ENCODE measurements at regions not wholly inside any gene's neighbourhood (a gene's known extent, or its start where the extent isn't known, plus 50 kb on each side); places are given as distances from the start of the nearest gene placed in this dataset.
"Not testable (repeated sequence)": the region's sequence is repeated elsewhere in the genome, so short reads cannot be mapped to it uniquely, and the experiment has no call there.

DNA sequence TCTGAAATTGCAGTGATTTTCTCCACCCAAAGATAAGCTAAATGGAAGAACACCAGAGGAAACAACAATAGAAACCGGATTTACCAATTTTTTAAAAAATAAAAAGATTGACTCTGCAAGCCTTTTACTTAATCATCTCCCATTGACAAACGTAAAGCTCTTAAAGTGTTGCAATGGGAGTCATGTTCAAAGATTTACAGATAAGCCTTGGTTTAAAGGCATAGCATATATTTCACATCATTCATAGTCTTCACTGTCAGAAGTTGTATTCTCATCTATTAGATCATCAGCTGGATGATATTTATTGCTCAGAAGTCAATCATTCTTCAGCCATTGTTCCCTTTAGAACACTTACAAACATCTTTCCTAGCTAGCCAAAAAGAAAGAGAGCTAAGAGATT, 397.6 kb downstream of the GBE1 start:
- DNase-seq: no peak

DNA sequence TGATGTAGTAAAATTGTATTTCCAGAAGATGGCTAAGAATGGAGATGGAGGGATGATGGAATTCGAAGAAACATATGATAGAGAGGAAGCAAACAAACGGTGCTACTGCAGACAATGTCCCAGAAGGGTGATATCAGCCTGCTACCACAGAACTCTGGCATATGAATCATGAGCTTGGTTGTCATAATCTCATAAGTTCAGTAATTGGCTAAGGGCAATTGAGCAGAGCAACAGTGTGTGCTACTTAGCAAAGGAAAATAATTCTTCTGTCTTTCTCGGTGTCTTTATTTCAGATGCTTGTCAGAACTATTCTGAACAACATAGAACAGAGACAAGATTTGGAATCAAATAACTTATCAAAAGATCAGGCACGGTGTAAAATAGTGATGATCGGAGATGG, 407.3 kb downstream of the GBE1 start:
- DNase-seq: no peak

DNA sequence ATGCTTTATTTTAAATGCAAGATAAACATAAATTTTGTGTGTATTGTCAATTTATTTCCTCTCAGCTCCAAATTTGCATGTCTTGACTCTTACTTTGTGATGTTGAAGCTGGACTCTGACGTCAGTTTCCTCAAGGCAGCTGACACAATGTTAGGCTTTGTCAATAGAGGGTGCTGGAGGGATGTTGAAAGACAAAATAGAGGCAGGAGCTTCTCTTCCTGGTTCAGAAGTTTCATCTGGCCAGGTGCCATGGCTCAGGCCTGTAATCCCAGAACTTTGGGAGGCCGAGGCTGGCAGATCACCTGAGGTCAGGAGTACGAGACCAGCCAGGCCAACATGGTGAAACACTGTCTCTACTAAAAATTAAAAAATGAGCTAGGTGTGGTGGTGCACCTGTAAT, 408.6 kb downstream of the GBE1 start:
- DNase-seq: peak; percentile 69

DNA sequence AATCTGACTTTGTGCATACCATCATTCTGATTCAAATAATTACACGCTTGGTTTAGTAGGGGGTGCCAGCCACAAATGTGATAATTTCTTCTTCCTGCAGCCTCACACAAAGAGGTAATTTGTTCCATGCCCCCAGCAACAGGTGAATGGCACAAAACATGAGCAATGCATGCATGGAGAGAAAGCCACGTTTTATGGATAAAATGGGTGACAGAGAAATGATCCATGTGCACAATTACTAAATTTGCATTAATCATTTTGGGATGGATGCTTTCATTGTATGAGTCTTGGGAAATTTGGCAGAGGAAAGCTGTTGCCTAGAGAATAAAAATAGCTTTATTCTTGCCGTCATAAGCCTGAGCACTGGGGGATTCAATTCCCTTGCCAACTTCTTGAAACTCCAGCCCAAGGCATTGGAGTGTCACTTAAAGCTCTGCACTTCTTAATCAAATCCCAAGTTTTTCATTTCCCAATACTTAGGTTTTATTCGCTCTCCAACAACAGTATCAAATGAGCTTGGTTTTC, 411.6 kb downstream of the GBE1 start:
- no peak for DNase-seq

DNA sequence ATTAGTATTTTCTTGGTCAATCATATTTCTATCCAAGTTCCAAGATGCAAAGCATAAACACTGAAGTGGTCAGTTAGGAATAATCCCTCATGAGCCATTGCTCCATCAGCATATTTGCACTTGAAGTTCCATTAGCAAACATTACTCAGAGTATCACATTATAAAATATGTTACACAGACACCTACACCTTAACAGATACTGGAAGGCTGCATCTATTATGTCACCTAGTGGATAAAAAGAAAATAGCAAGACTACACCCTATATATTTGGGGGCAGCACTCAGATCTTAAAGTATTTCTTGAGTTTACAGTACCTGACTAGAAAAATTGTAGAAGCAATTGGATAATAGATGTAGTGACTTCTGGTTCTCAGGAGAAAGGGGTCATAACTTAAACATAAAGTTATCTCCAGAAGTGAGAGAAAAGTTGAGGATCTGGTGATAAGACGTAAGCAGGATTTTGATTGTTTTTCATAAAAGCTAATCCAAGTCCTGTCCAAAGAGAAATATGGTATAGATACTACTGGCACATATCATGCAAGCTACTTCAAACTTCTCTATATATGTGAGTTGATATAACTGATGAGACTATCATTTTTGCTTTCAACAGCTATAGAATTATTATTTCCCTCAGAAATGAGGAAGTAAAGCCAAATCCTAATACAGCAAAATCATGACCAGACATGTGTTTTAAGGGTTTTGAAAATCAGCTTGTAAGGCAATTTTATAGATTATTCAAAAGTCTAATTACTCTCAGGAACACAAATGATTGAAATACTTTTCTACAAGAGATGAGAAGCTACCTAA, 422.2 kb downstream of the GBE1 start:
- peak; percentile 61 for DNase-seq

DNA sequence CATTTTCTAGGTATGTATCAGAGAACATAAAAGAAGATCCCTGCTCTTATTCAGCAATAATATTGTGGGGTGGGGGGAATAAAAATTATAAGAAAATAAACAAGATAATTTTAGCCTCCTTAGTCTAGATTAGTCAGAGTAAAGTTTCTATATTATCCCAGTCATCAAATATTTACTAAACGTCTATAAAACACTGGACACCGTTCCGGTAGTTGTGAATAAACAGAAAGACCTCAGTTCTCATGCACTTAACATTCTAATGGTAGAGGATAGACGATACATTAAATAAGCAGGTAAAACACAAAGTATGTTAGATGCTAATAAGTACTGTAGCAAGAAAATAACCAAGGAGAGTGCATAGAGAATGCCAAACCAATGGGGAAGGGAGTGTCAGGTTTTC, 425.0 kb downstream of the GBE1 start:
- DNase-seq: no peak

DNA sequence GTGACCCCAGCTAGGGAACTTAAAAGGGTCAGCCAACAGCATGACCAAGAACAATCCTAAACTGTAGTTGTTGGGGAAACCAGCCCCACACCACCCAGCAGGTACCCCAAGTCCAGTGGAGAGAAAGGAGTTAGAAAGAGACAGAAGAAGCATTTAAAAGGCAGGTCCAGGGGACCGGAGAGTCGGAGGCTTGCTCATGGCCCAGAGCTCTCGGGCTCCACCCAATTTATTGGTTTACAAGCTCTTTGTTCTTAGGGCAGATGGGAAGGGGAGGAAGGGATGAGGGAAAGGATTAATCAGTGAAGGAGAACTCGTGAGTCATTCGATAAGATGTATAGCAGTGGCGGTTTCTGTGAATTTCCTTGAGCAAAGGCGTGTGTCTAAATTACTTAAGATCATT, 431.6 kb downstream of the GBE1 start:
- DNase-seq: not testable (repeated sequence)

DNA sequence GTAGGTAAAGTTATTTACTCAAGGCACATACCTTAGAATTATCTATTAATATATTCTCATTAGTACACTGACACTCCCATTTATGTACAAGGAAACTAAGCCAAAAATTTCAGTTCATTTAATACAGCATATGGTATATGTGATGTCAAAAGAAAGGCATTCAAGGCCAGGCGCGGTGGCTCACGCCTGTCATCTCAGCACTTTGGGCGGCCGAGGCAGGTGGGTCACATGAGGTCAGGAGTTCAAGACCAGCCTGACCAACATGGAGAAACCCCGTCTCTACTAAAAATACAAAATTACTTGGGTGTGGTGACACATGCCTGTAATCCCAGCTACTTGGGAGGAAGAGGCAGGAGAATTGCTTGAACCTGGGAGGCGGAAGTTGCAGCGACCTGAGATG, 435.2 kb downstream of the GBE1 start:
- DNase-seq: no peak

DNA sequence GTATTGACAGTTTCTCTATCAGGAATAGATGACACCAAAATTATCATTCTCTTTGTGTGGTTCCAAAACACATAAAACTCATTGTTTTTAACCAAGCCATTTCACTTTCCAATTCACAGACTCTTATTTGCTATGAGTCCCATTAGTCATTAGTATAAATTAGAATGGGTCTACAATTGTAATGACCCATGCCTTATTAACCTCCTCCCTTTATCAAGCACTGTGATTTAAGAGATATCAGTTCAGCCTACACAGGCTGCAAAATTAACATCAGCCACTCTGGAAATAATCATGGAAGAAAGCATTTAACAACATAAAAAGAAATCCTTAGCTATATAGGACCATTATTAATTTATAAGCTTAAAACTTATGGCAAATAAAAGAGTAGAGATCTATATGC, 440.6 kb downstream of the GBE1 start:
- DNase-seq: no peak

DNA sequence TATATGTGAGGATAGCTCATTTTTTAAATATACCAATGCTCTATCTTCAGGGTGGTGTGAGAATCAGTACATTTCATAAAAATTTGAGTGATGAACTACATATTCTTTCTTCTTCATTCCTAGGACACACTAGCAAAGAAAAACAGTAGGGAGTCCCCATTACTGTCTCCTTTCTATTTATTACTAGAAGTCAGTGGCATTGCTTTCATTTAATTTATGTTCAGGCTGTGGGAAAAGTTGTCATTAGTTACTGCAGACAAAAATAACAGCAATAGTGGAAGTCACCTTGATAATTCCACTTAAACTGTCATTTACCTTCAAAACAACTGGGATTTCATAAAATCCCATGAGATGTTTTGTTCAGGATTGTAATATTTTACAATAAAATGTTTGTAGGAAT, 446.4 kb downstream of the GBE1 start:
- no peak for DNase-seq

DNA sequence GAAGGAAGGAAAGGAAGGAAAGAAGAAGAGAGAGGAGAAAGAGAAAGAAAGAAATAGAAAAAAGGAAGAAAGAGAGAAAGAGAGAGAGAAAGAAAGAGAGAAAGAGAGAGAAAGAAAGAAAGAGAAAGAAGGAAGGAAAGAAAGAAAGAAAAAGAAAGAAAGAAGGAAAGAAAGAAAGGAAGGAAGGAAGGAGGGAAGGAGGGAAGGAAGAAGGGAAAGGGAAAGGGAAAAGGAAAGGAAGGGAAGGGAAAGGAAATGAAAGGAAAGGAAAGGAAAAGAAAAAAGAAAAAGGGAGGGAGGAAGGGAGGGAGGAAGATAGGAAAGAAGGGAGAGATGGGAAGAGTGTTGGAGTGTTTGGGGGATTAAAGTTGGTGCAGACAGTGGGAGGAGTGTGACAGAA, 450.1 kb downstream of the GBE1 start:
- DNase-seq: no peak

DNA sequence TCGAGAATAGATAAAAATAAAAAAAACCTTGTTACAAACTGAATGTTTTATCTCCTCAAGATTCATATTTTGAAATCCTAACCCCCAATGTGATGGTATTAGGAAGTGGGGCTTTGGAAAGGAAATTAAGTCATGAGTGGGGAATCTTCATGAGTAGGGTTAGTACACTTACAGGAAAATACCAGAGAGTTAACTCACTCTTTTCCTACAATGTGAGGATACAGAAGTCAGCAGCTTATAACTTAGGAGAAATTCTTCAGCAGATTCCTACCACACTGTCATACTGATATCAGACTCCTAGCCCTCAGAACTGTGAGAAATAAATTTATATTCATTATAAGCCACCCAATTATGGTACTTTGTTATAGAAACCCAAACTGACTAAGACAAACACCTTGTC, 453.1 kb downstream of the GBE1 start:
- DNase-seq: no peak

DNA sequence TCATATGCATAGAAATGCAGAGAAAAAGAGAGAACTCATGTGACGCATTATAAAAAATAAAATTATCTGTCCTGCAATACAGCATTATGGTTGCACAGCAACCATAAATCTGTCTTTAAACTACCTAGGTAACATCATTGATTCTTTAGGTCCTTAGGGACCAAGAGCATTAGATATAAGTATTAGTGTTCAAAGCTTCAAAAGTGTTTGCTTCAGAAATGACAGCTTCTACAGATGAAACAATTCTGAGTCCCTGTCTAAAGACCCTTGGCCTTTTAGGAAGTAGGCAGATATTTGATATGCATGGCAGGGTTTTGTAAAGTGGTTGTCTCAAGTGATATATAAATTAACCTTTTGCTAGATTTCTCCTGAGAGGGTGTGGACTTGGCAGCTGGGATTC, 454.2 kb downstream of the GBE1 start:
- no peak for DNase-seq

DNA sequence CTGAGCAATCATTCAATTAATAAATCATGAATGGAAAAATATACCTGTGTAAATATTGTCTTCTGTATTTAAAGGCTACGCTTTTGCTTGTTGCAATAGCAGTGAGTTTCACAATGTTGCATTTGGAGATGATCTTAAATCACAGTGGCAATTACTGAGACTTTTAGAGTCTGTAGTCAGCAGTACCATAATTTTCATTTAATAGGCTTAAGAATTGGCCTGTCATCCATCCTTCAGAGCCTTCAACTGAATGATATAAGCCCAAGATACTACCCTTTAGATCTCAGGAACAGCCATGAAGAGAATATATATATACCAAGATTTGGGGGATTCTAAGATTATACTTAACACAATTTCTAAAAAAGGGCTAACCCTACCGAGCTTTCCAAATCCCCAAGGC, 458.1 kb downstream of the GBE1 start:
- no peak for DNase-seq

DNA sequence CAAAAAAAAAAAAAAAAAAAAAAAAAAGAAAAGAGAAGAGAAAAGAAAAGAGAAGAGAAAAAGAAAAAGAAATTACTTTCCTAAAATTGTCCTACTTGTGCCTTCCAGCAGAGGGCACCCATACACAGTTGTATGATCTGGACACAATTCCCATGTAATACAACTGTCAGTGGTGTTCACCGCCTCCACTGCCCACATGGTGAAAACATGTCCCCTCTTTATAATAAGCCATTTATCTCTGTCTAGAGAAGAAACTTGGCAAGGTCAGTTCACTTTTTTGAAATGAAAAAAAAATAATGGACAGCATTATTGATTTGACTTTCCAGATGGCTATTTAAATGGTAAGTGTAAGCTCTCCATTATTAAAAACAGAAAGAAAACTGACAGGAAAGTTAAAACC, 459.4 kb downstream of the GBE1 start:
- peak; percentile 51 for DNase-seq

DNA sequence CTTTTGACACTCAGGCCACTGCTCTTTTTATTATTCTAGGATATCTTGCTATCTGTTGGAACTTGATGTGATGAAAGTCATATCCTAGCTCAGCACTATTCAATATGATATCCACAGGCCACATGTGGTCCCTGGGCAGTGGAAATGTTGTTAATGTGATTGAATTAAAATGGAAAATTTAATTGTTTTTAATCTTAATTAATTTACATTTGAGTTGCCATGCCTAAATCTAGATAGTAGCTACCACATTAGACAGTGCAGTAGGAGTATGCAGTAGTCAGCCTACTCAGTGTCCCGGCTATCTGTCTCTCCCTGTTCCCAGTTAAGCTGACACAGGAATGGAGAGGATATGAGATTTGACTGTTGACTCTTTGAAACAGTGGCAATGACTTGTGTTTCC, 460.2 kb downstream of the GBE1 start:
- no peak for DNase-seq

DNA sequence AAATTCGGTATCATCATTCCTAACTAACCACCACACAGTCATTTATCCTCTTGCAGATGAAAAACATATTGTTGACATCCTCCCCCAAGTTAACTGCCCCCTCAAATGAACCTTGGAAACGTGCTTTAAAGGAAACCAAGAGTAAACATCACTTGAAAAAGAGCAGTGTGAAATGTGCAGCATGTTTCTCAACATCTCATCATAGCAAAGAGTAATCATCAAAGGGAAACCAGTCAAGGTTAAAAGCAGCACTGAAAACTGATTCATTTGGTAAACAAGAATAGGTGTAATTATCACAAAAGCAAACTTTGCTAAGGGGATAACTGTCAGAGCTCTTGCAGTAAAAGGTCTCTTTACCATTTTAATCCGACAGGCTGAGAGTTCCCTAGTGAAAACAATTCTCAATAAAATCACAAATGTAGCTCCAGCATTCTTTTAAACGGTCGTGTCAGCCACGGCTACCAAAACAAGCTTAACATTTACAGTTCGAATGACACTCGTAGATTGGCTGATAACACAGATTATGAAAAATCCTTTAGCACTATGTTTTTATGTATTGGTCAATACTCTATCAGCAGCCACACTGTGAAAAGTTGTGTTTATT, 461.0 kb downstream of the GBE1 start:
- DNase-seq: peak; percentile 41

DNA sequence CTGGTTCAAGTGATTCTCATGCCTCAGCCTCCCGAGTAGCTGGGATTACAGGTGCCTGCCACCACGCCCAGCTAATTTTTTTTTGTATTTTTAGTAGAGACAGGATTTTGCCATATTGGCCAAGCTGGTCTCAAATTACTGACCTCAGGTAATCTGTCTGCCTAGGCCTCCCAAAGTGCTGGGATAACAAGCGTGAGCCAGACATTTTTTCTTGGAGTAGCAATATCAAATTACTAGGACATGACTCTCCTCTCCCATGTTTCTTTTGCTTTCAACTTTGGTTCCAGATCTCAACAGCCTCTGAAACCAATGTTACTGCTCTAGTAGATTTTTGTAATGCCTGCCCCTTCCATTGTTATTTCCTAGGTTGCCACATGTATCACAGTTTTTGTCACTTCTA, 462.0 kb downstream of the GBE1 start:
- DNase-seq: peak; percentile 1

DNA sequence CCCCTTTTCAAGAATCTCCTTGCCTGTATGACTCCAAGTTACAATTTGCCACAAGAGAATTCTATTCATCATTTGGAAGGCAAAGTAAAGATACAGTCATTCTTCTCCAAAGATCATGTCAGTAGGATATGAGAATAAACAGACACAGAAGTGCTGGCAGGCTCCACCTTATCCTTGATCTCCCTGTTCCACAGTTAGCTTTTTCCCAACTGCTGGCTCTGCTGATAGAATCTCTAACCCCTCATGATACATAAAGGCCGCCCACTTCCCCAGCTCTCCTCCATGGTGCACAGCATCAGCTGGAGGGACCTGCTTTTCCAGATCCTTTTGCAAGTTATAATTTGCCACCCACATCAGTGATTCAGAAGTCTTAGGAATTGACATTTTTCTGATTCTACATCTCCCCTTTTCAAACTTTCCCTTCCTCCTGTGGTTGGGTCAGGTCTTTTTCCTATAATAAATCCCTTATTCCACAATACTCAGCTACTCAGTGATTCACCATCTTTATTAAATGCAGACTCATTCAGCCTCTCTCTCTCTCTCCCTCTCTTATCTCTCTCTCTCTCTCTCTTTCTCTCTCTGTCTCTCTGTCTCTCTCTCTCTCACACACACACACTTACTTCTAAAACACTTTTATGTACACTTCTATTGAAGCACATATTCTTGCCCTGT, 465.4 kb downstream of the GBE1 start:
- DNase-seq: no peak

DNA sequence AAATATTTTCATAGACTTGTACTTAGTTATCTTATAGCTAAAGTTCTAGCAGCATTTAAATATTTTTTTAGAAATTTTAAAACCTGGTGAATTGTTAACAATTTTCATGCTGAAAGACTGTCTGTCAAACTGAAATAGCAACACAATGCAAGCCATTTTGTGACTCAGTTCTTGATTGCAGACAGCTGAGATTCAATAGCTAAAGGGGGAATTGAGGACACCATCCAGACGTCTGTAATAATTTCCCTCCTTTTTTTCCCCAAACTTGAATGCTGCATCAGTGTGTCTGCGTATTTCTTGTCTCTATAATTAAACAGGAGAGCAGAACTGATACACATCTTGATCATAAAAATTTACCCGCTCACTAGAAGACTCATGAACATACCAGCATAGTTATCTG, 468.3 kb downstream of the GBE1 start:
- DNase-seq: no peak

DNA sequence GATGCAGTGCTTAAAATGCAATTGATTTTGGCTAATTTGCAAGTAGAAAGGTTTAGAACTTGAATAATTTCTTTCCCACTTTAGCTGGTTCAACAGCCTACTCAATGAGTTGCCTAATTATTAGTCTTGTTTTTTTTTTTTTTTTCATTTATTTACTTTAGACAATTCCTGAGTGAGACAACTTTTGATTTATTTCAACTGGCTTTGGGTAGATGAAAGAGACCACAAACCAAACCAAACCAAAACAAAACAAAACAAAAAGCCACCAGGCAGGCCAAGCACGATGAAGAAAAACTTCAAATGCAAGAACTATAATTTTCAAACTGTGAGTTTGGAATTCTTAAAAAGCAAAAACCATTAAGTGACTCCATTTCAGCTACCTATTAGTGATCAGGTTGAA, 469.9 kb downstream of the GBE1 start:
- no peak for DNase-seq

DNA sequence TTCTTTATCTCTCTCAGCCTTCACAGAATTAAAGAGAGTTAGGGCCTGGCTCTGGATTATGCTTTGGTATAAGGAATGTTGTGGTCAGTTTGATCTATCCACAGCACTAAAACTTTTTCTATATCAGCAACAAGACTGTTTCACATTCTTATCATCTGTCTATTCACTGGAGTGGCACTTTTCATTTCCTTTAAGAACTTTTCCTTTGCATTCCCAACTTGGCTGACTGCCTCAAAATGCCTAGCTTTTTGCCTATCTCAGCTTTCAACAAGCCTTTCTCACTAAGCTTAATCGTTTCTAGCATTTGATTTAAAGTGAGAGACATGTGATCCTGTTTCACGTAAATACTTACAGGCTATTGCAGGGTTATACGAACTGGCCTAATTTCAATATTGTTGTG, 471.8 kb downstream of the GBE1 start:
- DNase-seq: no peak

DNA sequence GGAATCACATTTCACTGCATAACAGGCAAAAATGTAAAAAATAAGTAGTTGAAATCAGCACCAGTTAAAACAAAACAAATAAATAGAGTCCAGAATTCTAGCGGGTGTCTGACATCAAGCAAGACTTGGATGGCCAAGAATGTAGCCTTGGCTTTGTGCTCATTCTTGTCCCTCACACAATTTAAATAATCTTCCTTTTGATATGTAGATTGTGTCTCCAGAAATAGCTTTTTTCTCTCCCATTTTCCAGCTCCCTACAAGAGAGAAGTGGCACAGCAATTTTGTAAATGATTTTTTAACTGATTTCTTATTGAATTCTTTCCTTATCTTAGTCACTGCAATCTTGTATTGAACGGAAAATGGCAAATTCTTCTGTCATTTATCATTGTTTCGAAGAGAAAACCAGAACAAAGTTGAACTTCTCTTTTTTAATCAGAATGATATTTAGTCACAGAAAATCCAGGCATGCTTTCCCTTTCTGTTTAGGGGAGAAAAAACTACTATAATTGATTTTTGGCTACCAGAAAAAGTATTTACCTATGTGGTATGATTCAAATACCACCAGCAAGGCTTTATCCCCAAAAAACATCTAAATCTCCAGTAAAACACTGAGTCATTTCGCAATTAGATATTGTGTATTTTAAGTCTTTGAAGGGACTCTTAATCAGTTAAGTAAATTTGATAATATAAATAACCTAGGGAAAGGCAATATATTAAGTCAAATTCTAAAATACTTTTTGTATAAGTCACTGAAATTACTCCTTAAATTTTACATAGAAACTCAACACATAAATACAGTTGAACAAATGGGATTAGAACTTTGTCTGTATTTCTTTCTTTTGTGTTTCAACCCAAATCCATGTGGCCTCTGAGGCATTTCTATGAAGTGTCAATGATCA, 481.7 kb downstream of the GBE1 start:
- no peak for DNase-seq
